GM23338 (cell line): ENCODE measurements at regions not wholly inside any gene's neighbourhood (a gene's known extent, or its start where the extent isn't known, plus 50 kb on each side); places are given as distances from the start of the nearest gene placed in this dataset.

Source experiments
- ATAC-seq: fragments of 200-7000 bp; cut with Tn5 transposase; 3 replicates; pipeline ENCODE4 v1.9.1; 2020
- DNase-seq: peaks from one replicate; pipeline ENCODE4 v3.0.0-alpha.2; 2015; ENCODE audit warnings: low spot score
- H2AFZ ChIP-seq: fragments of 200-600 bp; sonication (generic); 2 replicates; pipeline ENCODE4 v1.8.0; 2016; ENCODE audit warnings: antibody characterized with exemption, mild to moderate bottlenecking, moderate library complexity
- H3F3A ChIP-seq: fragments of 200-600 bp; sonication (generic); replicated peaks from 2 replicates; pipeline ENCODE4 v1.8.0; 2017; ENCODE audit warnings: antibody characterized with exemption, mixed run types, low read depth
- H3K27ac ChIP-seq: fragments of 200-600 bp; sonication (generic); 2 replicates; pipeline ENCODE4 v1.6.1; 2016; ENCODE audit warnings: low read depth
- H3K27me3 ChIP-seq: fragments of 200-600 bp; sonication (generic); 2 replicates; pipeline ENCODE4 v1.8.0; 2016; ENCODE audit warnings: mild to moderate bottlenecking, mixed run types, moderate library complexity; ENCODE audit not compliant: insufficient read depth
- H3K36me3 ChIP-seq: fragments of 200-600 bp; sonication (generic); 2 replicates; pipeline ENCODE4 v1.8.0; 2016; ENCODE audit warnings: mild to moderate bottlenecking; ENCODE audit not compliant: insufficient read depth
- H3K4me1 ChIP-seq: fragments of 200-600 bp; sonication (generic); 2 replicates; pipeline ENCODE4 v1.8.0; 2016; ENCODE audit warnings: mild to moderate bottlenecking, moderate library complexity; ENCODE audit not compliant: insufficient read depth
- H3K4me2 ChIP-seq: fragments of 200-600 bp; sonication (generic); 2 replicates; pipeline ENCODE4 v1.7.1; 2017; ENCODE audit warnings: mixed run types
- H3K4me3 ChIP-seq: fragments of 200-600 bp; sonication (generic); 2 replicates; pipeline ENCODE4 v1.6.1; 2016; ENCODE audit warnings: mixed run types
- H3K79me2 ChIP-seq: fragments of 200-600 bp; sonication (generic); replicated peaks from 2 replicates; pipeline ENCODE4 v1.8.0; 2017; ENCODE audit warnings: mild to moderate bottlenecking; ENCODE audit not compliant: insufficient read depth
- H3K9me2 ChIP-seq: fragments of 200-600 bp; sonication (generic); 2 replicates; pipeline ENCODE4 v1.8.0; 2017; ENCODE audit not compliant: insufficient read depth
- H4K20me1 ChIP-seq: fragments of 200-600 bp; sonication (generic); replicated peaks from 2 replicates; pipeline ENCODE4 v1.8.0; 2017; ENCODE audit warnings: mild to moderate bottlenecking; ENCODE audit not compliant: insufficient read depth
- H3K27ac Mint-ChIP-seq: 2 replicates; pipeline ENCODE4 v1.8.0; 2020; ENCODE audit warnings: inconsistent platforms, mild to moderate bottlenecking, moderate library complexity, mixed read lengths
- H3K27me3 Mint-ChIP-seq: 3 replicates; pipeline ENCODE4 v1.8.0; 2022; ENCODE audit warnings: low read depth, mild to moderate bottlenecking, moderate library complexity, mixed read lengths, inconsistent platforms; ENCODE audit not compliant: insufficient read depth, poor library complexity
- H3K36me3 Mint-ChIP-seq: 3 replicates; pipeline ENCODE4 v1.8.0; 2021; ENCODE audit warnings: low read depth, mild to moderate bottlenecking, inconsistent platforms, moderate library complexity, mixed read lengths
- H3K4me1 Mint-ChIP-seq: 3 replicates; pipeline ENCODE4 v1.8.0; 2020; ENCODE audit warnings: mild to moderate bottlenecking, inconsistent platforms, mixed read lengths
- H3K4me3 Mint-ChIP-seq: 3 replicates; pipeline ENCODE4 v1.8.0; 2021; ENCODE audit warnings: moderate library complexity, mild to moderate bottlenecking, inconsistent platforms, mixed read lengths
- H3K9me3 Mint-ChIP-seq: 3 replicates; pipeline ENCODE4 v1.8.0; 2020; ENCODE audit warnings: moderate library complexity, mild to moderate bottlenecking, inconsistent platforms, mixed read lengths
- CREB1 ChIP-seq: fragments of 250-450 bp; sonication (Bioruptor Pico); IDR thresholded peaks from 2 replicates; pipeline ENCODE4 v1.5.0; 2020; ENCODE audit warnings: low read depth, mild to moderate bottlenecking, moderate library complexity
- EZH2 ChIP-seq: fragments of 200-600 bp; sonication (generic); IDR thresholded peaks from one replicate; pipeline ENCODE4 v1.8.0; 2017; ENCODE audit warnings: antibody characterized with exemption, mild to moderate bottlenecking, low read depth; ENCODE audit not compliant: unreplicated experiment
- EZH2phosphoT487 ChIP-seq: fragments of 200-600 bp; sonication (generic); IDR thresholded peaks from one replicate; pipeline ENCODE4 v1.8.1; 2018; ENCODE audit warnings: antibody characterized with exemption; ENCODE audit not compliant: unreplicated experiment
- JUNB ChIP-seq: IDR thresholded peaks from one replicate; pipeline ENCODE4 v1.6.1; 2016; ENCODE audit warnings: antibody characterized with exemption; ENCODE audit not compliant: unreplicated experiment
- NANOG ChIP-seq: IDR thresholded peaks from 2 replicates; pipeline ENCODE4 v1.6.1; 2016; ENCODE audit warnings: antibody characterized with exemption, borderline replicate concordance
- POLR2AphosphoS5 ChIP-seq: IDR thresholded peaks from 2 replicates; pipeline ENCODE4 v1.6.1; 2016; ENCODE audit warnings: antibody characterized with exemption, low read depth
- STAT1 ChIP-seq: IDR thresholded peaks from one replicate; pipeline ENCODE4 v1.6.1; 2016; ENCODE audit warnings: antibody characterized with exemption; ENCODE audit not compliant: unreplicated experiment
- ZNF114 ChIP-seq: fragments of 250-450 bp; sonication (Bioruptor Pico); IDR thresholded peaks from 2 replicates; pipeline ENCODE4 v1.5.0; 2020; ENCODE audit warnings: mild to moderate bottlenecking, moderate library complexity
- ZNF331 ChIP-seq: fragments of 250-450 bp; sonication (Bioruptor Pico); IDR thresholded peaks from 2 replicates; pipeline ENCODE4 v1.5.0; 2020; ENCODE audit warnings: low read depth, mild to moderate bottlenecking, moderate library complexity
- TF ChIP-seq, protein P1 (sequence below): fragments of 250-450 bp; sonication (Bioruptor Pico); IDR thresholded peaks from 2 replicates; pipeline ENCODE4 v1.5.0; 2020; ENCODE audit warnings: mild to moderate bottlenecking, moderate library complexity
- TF ChIP-seq, protein P2 (sequence below): IDR thresholded peaks from one replicate; pipeline ENCODE4 v1.6.1; 2018; ENCODE audit warnings: antibody characterized with exemption; ENCODE audit not compliant: unreplicated experiment
- TF ChIP-seq, protein P3 (sequence below), 2 experiments: fragments of 200-600 bp in 1 of 2; sonication (generic) in 1 of 2; conservative IDR thresholded peaks; 2 replicates each; pipeline versions ENCODE4 v1.5.1 to v1.6.1; 2016 to 2017; ENCODE audit warnings: antibody characterized with exemption in 2 of 2, low read depth in 2 of 2, mild to moderate bottlenecking in 2 of 2, moderate library complexity in 1 of 2
- TF ChIP-seq, protein P4 (sequence below): IDR thresholded peaks from 2 replicates; pipeline ENCODE4 v1.6.1; 2016; ENCODE audit warnings: antibody characterized with exemption

DNA sequence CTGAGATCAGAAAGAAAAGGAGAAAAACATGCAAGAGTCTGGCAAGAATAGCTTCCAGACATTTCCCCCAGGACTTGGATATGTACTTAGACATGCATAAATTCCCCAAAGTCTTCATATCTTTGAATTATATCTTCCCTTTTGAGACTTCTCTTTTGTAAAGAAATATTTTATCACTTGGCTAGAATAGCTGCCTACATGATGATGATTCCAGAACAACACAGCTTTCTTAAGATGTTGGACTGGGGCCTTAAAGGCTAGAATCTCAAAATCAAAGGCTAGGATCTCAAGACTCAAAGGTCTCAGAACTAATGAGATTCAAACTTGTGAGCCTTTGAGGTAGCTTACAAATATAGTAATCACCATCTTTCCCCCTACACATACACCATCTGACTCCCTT is 842.3 kb downstream of the BCL11A start:
- Histone ChIP-seq H3K27me3 (no peaks in the 10 kb centered on the region), H3K27ac (no peak overlapping the region), H2AFZ (no peak overlapping the region), H3K79me2 (no peaks in the 10 kb centered on the region), H4K20me1 (no peaks in the 10 kb centered on the region), H3K36me3 (no peaks in the 10 kb centered on the region), H3F3A (no peaks in the 10 kb centered on the region), H3K4me3 (no peak overlapping the region), H3K4me2 (no peak overlapping the region), H3K4me1 (no peaks in the 10 kb centered on the region), H3K9me2 (no peaks in the 10 kb centered on the region)
- H3K27ac Mint-ChIP-seq, result no peak overlapping the region
- TF ChIP-seq NANOG, result no peak
- TF ChIP-seq, protein P1, sequence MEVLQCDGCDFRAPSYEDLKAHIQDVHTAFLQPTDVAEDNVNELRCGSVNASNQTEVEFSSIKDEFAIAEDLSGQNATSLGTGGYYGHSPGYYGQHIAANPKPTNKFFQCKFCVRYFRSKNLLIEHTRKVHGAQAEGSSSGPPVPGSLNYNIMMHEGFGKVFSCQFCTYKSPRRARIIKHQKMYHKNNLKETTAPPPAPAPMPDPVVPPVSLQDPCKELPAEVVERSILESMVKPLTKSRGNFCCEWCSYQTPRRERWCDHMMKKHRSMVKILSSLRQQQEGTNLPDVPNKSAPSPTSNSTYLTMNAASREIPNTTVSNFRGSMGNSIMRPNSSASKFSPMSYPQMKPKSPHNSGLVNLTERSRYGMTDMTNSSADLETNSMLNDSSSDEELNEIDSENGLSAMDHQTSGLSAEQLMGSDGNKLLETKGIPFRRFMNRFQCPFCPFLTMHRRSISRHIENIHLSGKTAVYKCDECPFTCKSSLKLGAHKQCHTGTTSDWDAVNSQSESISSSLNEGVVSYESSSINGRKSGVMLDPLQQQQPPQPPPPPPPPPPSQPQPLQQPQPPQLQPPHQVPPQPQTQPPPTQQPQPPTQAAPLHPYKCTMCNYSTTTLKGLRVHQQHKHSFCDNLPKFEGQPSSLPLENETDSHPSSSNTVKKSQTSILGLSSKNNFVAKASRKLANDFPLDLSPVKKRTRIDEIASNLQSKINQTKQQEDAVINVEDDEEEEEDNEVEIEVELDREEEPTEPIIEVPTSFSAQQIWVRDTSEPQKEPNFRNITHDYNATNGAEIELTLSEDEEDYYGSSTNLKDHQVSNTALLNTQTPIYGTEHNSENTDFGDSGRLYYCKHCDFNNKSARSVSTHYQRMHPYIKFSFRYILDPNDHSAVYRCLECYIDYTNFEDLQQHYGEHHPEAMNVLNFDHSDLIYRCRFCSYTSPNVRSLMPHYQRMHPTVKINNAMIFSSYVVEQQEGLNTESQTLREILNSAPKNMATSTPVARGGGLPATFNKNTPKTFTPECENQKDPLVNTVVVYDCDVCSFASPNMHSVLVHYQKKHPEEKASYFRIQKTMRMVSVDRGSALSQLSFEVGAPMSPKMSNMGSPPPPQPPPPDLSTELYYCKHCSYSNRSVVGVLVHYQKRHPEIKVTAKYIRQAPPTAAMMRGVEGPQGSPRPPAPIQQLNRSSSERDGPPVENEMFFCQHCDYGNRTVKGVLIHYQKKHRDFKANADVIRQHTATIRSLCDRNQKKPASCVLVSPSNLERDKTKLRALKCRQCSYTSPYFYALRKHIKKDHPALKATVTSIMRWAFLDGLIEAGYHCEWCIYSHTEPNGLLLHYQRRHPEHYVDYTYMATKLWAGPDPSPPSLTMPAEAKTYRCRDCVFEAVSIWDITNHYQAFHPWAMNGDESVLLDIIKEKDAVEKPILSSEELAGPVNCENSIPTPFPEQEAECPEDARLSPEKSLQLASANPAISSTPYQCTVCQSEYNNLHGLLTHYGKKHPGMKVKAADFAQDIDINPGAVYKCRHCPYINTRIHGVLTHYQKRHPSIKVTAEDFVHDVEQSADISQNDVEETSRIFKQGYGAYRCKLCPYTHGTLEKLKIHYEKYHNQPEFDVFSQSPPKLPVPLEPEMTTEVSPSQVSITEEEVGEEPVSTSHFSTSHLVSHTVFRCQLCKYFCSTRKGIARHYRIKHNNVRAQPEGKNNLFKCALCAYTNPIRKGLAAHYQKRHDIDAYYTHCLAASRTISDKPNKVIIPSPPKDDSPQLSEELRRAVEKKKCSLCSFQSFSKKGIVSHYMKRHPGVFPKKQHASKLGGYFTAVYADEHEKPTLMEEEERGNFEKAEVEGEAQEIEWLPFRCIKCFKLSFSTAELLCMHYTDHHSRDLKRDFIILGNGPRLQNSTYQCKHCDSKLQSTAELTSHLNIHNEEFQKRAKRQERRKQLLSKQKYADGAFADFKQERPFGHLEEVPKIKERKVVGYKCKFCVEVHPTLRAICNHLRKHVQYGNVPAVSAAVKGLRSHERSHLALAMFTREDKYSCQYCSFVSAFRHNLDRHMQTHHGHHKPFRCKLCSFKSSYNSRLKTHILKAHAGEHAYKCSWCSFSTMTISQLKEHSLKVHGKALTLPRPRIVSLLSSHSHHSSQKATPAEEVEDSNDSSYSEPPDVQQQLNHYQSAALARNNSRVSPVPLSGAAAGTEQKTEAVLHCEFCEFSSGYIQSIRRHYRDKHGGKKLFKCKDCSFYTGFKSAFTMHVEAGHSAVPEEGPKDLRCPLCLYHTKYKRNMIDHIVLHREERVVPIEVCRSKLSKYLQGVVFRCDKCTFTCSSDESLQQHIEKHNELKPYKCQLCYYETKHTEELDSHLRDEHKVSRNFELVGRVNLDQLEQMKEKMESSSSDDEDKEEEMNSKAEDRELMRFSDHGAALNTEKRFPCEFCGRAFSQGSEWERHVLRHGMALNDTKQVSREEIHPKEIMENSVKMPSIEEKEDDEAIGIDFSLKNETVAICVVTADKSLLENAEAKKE, result no peak
- no peak for TF ChIP-seq POLR2AphosphoS5
- no peak for TF ChIP-seq EZH2phosphoT487
- TF ChIP-seq, protein P2, sequence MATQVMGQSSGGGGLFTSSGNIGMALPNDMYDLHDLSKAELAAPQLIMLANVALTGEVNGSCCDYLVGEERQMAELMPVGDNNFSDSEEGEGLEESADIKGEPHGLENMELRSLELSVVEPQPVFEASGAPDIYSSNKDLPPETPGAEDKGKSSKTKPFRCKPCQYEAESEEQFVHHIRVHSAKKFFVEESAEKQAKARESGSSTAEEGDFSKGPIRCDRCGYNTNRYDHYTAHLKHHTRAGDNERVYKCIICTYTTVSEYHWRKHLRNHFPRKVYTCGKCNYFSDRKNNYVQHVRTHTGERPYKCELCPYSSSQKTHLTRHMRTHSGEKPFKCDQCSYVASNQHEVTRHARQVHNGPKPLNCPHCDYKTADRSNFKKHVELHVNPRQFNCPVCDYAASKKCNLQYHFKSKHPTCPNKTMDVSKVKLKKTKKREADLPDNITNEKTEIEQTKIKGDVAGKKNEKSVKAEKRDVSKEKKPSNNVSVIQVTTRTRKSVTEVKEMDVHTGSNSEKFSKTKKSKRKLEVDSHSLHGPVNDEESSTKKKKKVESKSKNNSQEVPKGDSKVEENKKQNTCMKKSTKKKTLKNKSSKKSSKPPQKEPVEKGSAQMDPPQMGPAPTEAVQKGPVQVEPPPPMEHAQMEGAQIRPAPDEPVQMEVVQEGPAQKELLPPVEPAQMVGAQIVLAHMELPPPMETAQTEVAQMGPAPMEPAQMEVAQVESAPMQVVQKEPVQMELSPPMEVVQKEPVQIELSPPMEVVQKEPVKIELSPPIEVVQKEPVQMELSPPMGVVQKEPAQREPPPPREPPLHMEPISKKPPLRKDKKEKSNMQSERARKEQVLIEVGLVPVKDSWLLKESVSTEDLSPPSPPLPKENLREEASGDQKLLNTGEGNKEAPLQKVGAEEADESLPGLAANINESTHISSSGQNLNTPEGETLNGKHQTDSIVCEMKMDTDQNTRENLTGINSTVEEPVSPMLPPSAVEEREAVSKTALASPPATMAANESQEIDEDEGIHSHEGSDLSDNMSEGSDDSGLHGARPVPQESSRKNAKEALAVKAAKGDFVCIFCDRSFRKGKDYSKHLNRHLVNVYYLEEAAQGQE, result no peak
- TF ChIP-seq, protein P3, sequence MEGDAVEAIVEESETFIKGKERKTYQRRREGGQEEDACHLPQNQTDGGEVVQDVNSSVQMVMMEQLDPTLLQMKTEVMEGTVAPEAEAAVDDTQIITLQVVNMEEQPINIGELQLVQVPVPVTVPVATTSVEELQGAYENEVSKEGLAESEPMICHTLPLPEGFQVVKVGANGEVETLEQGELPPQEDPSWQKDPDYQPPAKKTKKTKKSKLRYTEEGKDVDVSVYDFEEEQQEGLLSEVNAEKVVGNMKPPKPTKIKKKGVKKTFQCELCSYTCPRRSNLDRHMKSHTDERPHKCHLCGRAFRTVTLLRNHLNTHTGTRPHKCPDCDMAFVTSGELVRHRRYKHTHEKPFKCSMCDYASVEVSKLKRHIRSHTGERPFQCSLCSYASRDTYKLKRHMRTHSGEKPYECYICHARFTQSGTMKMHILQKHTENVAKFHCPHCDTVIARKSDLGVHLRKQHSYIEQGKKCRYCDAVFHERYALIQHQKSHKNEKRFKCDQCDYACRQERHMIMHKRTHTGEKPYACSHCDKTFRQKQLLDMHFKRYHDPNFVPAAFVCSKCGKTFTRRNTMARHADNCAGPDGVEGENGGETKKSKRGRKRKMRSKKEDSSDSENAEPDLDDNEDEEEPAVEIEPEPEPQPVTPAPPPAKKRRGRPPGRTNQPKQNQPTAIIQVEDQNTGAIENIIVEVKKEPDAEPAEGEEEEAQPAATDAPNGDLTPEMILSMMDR (conservative IDR thresholded peaks at IDR 0.05; ENCODE audit: low read depth in 2 of 2), result no peak
- no peak for TF ChIP-seq JUNB
- no peak for TF ChIP-seq STAT1
- TF ChIP-seq ZNF114 (CRISPR knock-in tag), result no peak
- no peak for TF ChIP-seq ZNF331 (CRISPR knock-in tag)
- TF ChIP-seq EZH2, result no peak
- TF ChIP-seq, protein P4, sequence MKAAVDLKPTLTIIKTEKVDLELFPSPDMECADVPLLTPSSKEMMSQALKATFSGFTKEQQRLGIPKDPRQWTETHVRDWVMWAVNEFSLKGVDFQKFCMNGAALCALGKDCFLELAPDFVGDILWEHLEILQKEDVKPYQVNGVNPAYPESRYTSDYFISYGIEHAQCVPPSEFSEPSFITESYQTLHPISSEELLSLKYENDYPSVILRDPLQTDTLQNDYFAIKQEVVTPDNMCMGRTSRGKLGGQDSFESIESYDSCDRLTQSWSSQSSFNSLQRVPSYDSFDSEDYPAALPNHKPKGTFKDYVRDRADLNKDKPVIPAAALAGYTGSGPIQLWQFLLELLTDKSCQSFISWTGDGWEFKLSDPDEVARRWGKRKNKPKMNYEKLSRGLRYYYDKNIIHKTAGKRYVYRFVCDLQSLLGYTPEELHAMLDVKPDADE, result no peak
- TF ChIP-seq CREB1, result no peak
- H3K4me3 Mint-ChIP-seq, result no peak overlapping the region
- H3K27me3 Mint-ChIP-seq, result no peaks in the 10 kb centered on the region
- H3K9me3 Mint-ChIP-seq, result no peaks in the 10 kb centered on the region
- no peak for DNase-seq
- no peaks in the 10 kb centered on the region for H3K36me3 Mint-ChIP-seq
- ATAC-seq, result no peak
- H3K4me1 Mint-ChIP-seq, result no peaks in the 10 kb centered on the region
